Astrocyte of the cerebellum (primary cell): ENCODE measurements at regions not wholly inside any gene's neighbourhood (a gene's known extent, or its start where the extent isn't known, plus 50 kb on each side); places are given as distances from the start of the nearest gene placed in this dataset.

ENCODE experiments used
- DNase-seq: peaks from one replicate; pipeline ENCODE4 v3.0.0-alpha.2; 2011; ENCODE audit warnings: low read depth
- H3K4me3 ChIP-seq: 2 replicates; pipeline ENCODE4 v1.5.1; 2011; ENCODE audit warnings: mild to moderate bottlenecking, low read depth, low read length, moderate library complexity
- in situ Hi-C: cut with HindIII; loops from 2 replicates; pipeline ENCODE4 v1.10.0; 2017; ENCODE audit warnings: low sequenced_read_pairs
- TF ChIP-seq, protein P1 (sequence below): IDR thresholded peaks from 2 replicates; pipeline ENCODE4 v1.5.1; 2012; ENCODE audit warnings: low read length, low read depth, moderate library complexity, mild to moderate bottlenecking; ENCODE audit errors: missing control alignments

DNA sequence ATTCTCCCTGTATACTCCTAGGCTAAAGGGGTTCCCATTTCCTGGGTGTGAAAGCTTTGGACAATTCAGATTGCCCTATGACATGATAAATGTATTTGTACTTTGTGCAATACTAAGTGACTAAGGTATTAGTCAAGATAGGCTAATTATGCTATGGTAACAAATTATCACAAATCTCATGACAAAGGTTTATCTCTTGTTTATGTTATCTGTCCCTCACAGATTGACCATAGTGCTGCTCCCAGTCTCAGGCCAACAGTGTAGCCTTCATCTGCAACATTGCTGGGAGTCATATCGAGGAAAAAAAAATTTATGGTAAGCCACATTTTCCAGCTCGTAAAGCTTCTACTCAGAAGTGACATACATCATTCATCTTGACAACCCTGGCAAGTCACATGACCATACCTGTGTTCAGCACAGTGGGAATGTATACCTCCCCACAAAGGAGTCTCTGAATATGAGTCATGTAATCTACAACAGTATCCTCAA lies 346.2 kb downstream of the IGSF11 start:
- DNase-seq = no peak
- no peak overlapping the region for H3K4me3 ChIP-seq
- in situ Hi-C loops = no loop called here
- TF ChIP-seq, protein P1, sequence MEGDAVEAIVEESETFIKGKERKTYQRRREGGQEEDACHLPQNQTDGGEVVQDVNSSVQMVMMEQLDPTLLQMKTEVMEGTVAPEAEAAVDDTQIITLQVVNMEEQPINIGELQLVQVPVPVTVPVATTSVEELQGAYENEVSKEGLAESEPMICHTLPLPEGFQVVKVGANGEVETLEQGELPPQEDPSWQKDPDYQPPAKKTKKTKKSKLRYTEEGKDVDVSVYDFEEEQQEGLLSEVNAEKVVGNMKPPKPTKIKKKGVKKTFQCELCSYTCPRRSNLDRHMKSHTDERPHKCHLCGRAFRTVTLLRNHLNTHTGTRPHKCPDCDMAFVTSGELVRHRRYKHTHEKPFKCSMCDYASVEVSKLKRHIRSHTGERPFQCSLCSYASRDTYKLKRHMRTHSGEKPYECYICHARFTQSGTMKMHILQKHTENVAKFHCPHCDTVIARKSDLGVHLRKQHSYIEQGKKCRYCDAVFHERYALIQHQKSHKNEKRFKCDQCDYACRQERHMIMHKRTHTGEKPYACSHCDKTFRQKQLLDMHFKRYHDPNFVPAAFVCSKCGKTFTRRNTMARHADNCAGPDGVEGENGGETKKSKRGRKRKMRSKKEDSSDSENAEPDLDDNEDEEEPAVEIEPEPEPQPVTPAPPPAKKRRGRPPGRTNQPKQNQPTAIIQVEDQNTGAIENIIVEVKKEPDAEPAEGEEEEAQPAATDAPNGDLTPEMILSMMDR = no peak

GRCh38 chr3:118692416-118692815 lies 342.2 kb downstream of the IGSF11 start:
- no peak for DNase-seq
- H3K4me3 ChIP-seq = no peak overlapping the region
- in situ Hi-C loops = no loop called here
- TF ChIP-seq, protein P1 = no peak

DNA sequence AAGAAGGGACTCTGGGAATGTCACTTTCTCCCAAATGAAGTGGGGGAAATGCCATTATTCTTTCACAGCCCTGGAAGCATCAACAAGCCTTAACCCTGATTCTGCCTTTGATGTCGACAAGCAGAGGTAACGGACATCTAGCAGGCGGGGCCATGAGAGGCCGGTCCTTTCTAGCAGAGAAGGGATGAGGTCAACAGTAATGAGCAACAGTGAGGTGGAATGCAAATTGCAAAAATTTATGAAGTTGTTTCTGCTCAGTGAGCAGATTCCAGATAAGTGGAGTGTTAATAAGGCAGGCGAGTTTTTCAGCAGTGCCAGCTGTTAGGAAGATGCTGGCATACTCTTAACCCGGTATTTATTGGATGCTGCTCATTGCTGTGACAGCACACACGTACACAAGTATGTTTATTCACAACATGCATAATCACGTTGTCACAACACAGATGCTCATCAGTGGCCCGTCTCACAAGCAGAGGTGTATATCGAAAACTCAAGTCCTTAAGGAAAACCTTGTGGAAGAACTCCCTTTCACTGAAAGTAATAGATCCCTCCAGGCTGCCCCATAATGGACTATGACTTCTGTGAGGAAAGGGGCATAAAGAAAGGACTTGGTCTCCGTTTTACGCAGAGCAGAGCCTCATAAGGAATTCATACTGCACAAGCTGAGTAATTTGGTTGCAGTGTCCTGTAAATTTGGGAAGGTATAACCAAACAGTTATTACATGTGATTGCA lies 329.0 kb downstream of the IGSF11 start:
- TF ChIP-seq, protein P1 = no peak
- in situ Hi-C loops = no loop called here
- no peak for DNase-seq
- no peak overlapping the region for H3K4me3 ChIP-seq

DNA sequence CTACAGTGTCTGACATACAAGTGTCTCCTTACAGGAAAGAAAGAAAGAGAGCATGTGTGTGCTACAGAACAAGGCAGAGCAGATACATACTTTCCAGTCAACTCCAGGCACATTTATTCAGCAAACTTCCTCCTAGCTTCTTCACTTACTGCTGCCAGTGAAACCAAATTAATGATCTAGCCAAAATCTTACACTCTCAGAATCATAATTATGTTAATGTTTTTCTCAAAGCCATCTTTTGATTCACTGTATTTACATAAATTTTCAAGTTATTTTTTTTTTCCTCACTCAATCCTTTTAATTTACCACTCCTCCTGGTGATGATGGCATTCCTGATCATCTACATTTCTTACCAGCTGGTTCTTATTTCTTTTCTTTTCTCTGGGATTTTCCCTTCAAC lies 326.7 kb downstream of the IGSF11 start:
- H3K4me3 ChIP-seq = no peak overlapping the region
- TF ChIP-seq, protein P1 = no peak
- in situ Hi-C loops = no loop called here
- no peak for DNase-seq

DNA sequence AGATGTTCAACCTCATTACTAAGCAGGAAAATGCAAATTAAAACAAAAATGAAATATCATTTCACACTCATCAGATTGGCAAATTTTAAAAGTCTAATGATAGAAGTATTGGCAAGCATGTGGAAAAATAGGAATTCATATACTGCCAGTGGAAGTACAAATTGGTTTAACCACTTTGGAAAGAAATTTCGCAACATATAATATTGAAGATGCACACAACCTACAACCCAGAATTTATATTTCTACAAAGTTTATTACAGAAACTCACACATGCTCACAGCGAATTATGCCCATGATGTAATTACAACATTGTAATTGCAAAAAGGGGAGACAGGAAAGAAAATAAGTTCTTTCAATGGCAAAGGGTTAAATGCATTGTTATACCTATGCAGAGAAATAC lies 324.1 kb downstream of the IGSF11 start:
- in situ Hi-C loops = no loop called here
- no peak overlapping the region for H3K4me3 ChIP-seq
- DNase-seq = no peak
- TF ChIP-seq, protein P1 = no peak

DNA sequence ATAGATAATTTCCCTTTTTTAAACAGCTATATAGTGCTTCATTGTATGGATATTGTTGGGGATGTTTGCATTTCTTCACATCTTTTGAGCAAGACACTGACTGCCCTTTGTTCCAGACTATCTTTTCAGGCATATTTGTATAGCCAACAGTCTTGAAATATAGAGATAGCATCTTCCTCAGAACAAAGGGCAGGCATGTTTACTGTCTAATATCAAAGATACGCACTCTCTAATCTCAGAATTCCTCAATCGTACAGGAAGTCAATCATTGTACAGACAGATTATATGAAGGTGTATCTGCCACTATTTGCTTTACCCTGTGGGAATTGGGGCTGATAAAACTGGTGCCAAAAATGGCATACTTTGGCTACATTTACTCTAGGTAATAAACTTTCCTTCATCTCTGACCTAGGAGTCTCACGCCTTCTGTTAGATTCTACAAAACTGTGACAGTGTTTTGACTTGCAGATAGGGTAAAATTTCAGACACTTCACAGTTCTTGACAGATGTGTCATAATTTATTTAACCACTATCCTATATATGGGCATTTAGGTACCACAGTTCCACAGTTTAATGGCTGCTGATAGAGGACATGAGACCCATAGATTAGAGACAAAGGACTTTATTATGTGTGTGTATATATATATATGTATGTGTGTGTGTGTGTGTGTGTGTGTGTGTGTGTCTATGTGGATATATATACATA lies 321.0 kb downstream of the IGSF11 start:
- H3K4me3 ChIP-seq = no peak overlapping the region
- in situ Hi-C loops = no loop called here
- no peak for DNase-seq
- TF ChIP-seq, protein P1 = no peak
